B cell (primary cell): ENCODE measurements at regions not wholly inside any gene's neighbourhood (a gene's known extent, or its start where the extent isn't known, plus 50 kb on each side); places are given as distances from the start of the nearest gene placed in this dataset.

Experiments
- ATAC-seq: fragments of 200-7000 bp; cut with Tn5 transposase; one replicate; pipeline ENCODE4 v1.10.0; 2021; ENCODE audit warnings: low read depth, mild to moderate bottlenecking, moderate number of reproducible peaks, moderate library complexity
- CTCF ChIA-PET: fragments of 350-600 bp; sonication (Branson Sonifier 250); formaldehyde crosslinking; loops from one replicate; lab custom pipeline; 2021; ENCODE audit warnings: antibody characterized with exemption, inconsistent platforms; lab: Charles Lee
- POLR2A ChIA-PET: fragments of 350-600 bp; sonication (Branson Sonifier 250); formaldehyde crosslinking; loops from one replicate; lab custom pipeline; 2021; ENCODE audit warnings: antibody characterized with exemption; lab: Charles Lee
- DNase-seq: peaks from one replicate; pipeline ENCODE4 v3.0.0; 2013
- H2AFZ ChIP-seq: 2 replicates; pipeline ENCODE4 v1.6.1; 2012; ENCODE audit warnings: mild to moderate bottlenecking, low read depth, low read length; ENCODE audit not compliant: insufficient read depth, poor library complexity, severe bottlenecking
- H3K27ac ChIP-seq, 2 donors: 1 replicate in 1 of 2; 2 replicates in 1 of 2; pipeline ENCODE4 v1.5.1; 2012 to 2013; ENCODE audit warnings: low read length in 2 of 2, mild to moderate bottlenecking in 2 of 2, moderate library complexity in 1 of 2
- H3K27me3 ChIP-seq, 4 experiments: fragments of 200-600 bp in 1 of 4; sonication (generic) in 1 of 4; replicated peaks in 1 of 4; 1 replicate in 2 of 4; 2 replicates in 2 of 4; pipeline versions ENCODE4 v1.6.1 to v1.7.0; 2013 to 2016; ENCODE audit warnings: low read length in 3 of 4, mild to moderate bottlenecking in 2 of 4, mixed read lengths in 1 of 4, moderate library complexity in 1 of 4; ENCODE audit not compliant: insufficient read depth in 4 of 4, control insufficient read depth in 3 of 4; ENCODE audit errors: control extremely low read depth in 1 of 4
- H3K36me3 ChIP-seq, 2 experiments: replicated peaks in 1 of 2; 1 replicate in 1 of 2; 2 replicates in 1 of 2; pipeline versions ENCODE4 v1.6.1 to v1.7.1; 2013; ENCODE audit warnings: low read length in 1 of 2; ENCODE audit not compliant: insufficient read depth in 2 of 2, control insufficient read depth in 1 of 2; ENCODE audit errors: control extremely low read depth in 1 of 2, extremely low read depth in 1 of 2
- H3K4me1 ChIP-seq, 2 donors: fragments of 200-600 bp in 1 of 2; sonication (generic) in 1 of 2; 1 replicate in 1 of 2; 2 replicates in 1 of 2; pipeline versions ENCODE4 v1.5.1 to v1.6.1; 2013 to 2017; ENCODE audit warnings: low read length in 2 of 2; ENCODE audit not compliant: control insufficient read depth in 2 of 2, insufficient read depth in 2 of 2
- H3K4me2 ChIP-seq: replicated peaks from 2 replicates; pipeline ENCODE3; 2012; ENCODE audit warnings: mild to moderate bottlenecking, low read depth, low read length; ENCODE audit not compliant: poor library complexity, severe bottlenecking
- H3K4me3 ChIP-seq, 5 experiments: fragments of 200-600 bp in 1 of 5; sonication (generic) in 1 of 5; 1 replicate in 3 of 5; 2 replicates in 2 of 5; pipeline versions ENCODE4 v1.5.1 to v1.7.0; 2011 to 2016; ENCODE audit warnings: low read length in 4 of 5, mild to moderate bottlenecking in 4 of 5, low read depth in 2 of 5, control low read depth in 1 of 5, moderate library complexity in 1 of 5; ENCODE audit not compliant: insufficient read depth in 1 of 5; ENCODE audit errors: control extremely low read depth in 1 of 5, extremely low read depth in 1 of 5
- H3K79me2 ChIP-seq: fragments of 200-600 bp; sonication (generic); one replicate; pipeline ENCODE4 v1.6.0; 2016; ENCODE audit warnings: low read length; ENCODE audit not compliant: control insufficient read depth, insufficient read depth
- H3K9ac ChIP-seq: fragments of 200-600 bp; sonication (generic); 2 replicates; pipeline ENCODE4 v1.6.1; 2017; ENCODE audit warnings: mild to moderate bottlenecking, low read length, moderate library complexity
- H3K9me3 ChIP-seq, 3 donors: one replicate each; pipeline versions ENCODE4 v1.6.1 to v1.7.1; 2013; ENCODE audit warnings: low read length in 2 of 3; ENCODE audit not compliant: control insufficient read depth in 2 of 3, insufficient read depth in 1 of 3; ENCODE audit errors: control extremely low read depth in 1 of 3
- H4K20me1 ChIP-seq: 2 replicates; pipeline ENCODE4 v1.6.0; 2012; ENCODE audit warnings: mild to moderate bottlenecking, low read length; ENCODE audit not compliant: insufficient read depth, control insufficient read depth, poor library complexity, severe bottlenecking
- H3K27ac Mint-ChIP-seq: one replicate; pipeline ENCODE4 v1.8.0; 2021; ENCODE audit warnings: mixed read lengths
- H3K27me3 Mint-ChIP-seq: one replicate; pipeline ENCODE4 v1.8.0; 2021; ENCODE audit warnings: mixed read lengths
- H3K4me1 Mint-ChIP-seq: one replicate; pipeline ENCODE4 v1.8.0; 2021; ENCODE audit warnings: mixed read lengths
- H3K4me3 Mint-ChIP-seq: one replicate; pipeline ENCODE4 v1.8.0; 2021; ENCODE audit warnings: mixed read lengths
- H3K9me3 Mint-ChIP-seq: one replicate; pipeline ENCODE4 v1.8.0; 2022; ENCODE audit warnings: mixed read lengths; ENCODE audit not compliant: insufficient read depth
- CTCF ChIP-seq: fragments of 200-600 bp; IDR thresholded peaks from one replicate; pipeline ENCODE4 v1.8.0; 2022; ENCODE audit warnings: antibody characterized with exemption, mild to moderate bottlenecking
- EZH2 ChIP-seq: IDR thresholded peaks from 2 replicates; pipeline ENCODE4 v1.6.1; 2012; ENCODE audit warnings: borderline replicate concordance, low read depth, mild to moderate bottlenecking, moderate library complexity, low read length; ENCODE audit not compliant: insufficient read depth, poor library complexity, severe bottlenecking
- WGBS: methylation state at CpG from one replicate; pipeline ENCODE4 v1.1.5; 2013; ENCODE audit warnings: missing lambda C conversion rate; ENCODE audit not compliant: insufficient coverage; 5-methylcytosine and 5-hydroxymethylcytosine counted together
- intact Hi-C: fragments of 100-400 bp; cut with micrococcal nuclease; formaldehyde crosslinking; loops from one replicate; pipeline ENCODE4 v1.10.0; 2022

- DNase-seq (no peak), ATAC-seq (no peak)
- peaks cover 7 to 11% of the 10 kb centered on the region in 2 donors for H3K4me1 ChIP-seq
- no peak overlapping the region for H3K4me2 ChIP-seq
- intact Hi-C loops = no loop called here
- H3K9me3 ChIP-seq = no peaks in the 10 kb centered on the region
- ChIA-PET CTCF (no interaction called here), POLR2A (no interaction called here)
- no peak overlapping the region for H3K9ac ChIP-seq
- no peak overlapping the region for H3K27ac ChIP-seq
- H3K9me3 Mint-ChIP-seq = no peaks in the 10 kb centered on the region
- no peak overlapping the region for H3K4me3 Mint-ChIP-seq
- H2AFZ ChIP-seq = no peak overlapping the region
- H3K27ac Mint-ChIP-seq = no peak overlapping the region
- H3K36me3 ChIP-seq = no peaks in the 10 kb centered on the region
- TF ChIP-seq CTCF = no peak
- no peak for TF ChIP-seq EZH2
- peaks cover 26% of the 10 kb centered on the region for H3K27me3 Mint-ChIP-seq
- H3K27me3 ChIP-seq = peaks cover 0 to 8% (median 2%) of the 10 kb centered on the region in 4 experiments
- H3K79me2 ChIP-seq = no peaks in the 10 kb centered on the region
- 80% methylated on average over 8 of the region's 11 CpGs for WGBS
- no peaks in the 10 kb centered on the region for H4K20me1 ChIP-seq
- no peak overlapping the region for H3K4me3 ChIP-seq
- H3K4me1 Mint-ChIP-seq = peaks cover 14% of the 10 kb centered on the region
Measured at GRCh38 chr1:229028544-229028943, 242.4 kb upstream of the RAB4A start.

GRCh38 chr1:229028987-229029878 is 241.7 kb upstream of the RAB4A start:
- Mint-ChIP-seq H3K27me3 (peaks cover 31% of the 10 kb centered on the region), H3K9me3 (no peaks in the 10 kb centered on the region), H3K27ac (no peak overlapping the region), H3K4me3 (no peak overlapping the region), H3K4me1 (peaks cover 18% of the 10 kb centered on the region)
- H3K9me3 ChIP-seq = no peaks in the 10 kb centered on the region
- ChIA-PET POLR2A (no interaction called here), CTCF (interaction anchor here (0.6 kb wide), 1 partner anchor 200 kb away, joined by 3 read pairs; no protein-coding TSS in a partner anchor)
- no peak overlapping the region for H3K27ac ChIP-seq
- H3K4me1 ChIP-seq = peaks cover 7 to 11% of the 10 kb centered on the region in 2 donors
- H3K4me2 ChIP-seq = no peak overlapping the region
- intact Hi-C loops = no loop called here
- peaks cover 0 to 8% (median 2%) of the 10 kb centered on the region in 4 experiments for H3K27me3 ChIP-seq
- no peaks in the 10 kb centered on the region for H4K20me1 ChIP-seq
- DNase-seq (no peak), ATAC-seq (no peak)
- 100% methylated on average over 6 of the region's 10 CpGs for WGBS
- no peaks in the 10 kb centered on the region for H3K36me3 ChIP-seq
- no peak for TF ChIP-seq EZH2
- no peak for TF ChIP-seq CTCF
- no peak overlapping the region for H3K9ac ChIP-seq
- no peak overlapping the region for H2AFZ ChIP-seq
- H3K4me3 ChIP-seq = no peak overlapping the region
- H3K79me2 ChIP-seq = no peaks in the 10 kb centered on the region
